NCI-H2171 treated with DMSO at 0.1 percent for 48 hours (cell line): ENCODE measurements at regions not wholly inside any gene's neighbourhood (a gene's known extent, or its start where the extent isn't known, plus 50 kb on each side); places are given as distances from the start of the nearest gene placed in this dataset.
A peak's percentile ranks its signal among the peaks of the same experiment; 100 is the strongest.

ENCODE experiments used
- DNase-seq: peaks from one replicate; lab custom pipeline; 2025; lab: John Stamatoyannopoulos, UW

DNA sequence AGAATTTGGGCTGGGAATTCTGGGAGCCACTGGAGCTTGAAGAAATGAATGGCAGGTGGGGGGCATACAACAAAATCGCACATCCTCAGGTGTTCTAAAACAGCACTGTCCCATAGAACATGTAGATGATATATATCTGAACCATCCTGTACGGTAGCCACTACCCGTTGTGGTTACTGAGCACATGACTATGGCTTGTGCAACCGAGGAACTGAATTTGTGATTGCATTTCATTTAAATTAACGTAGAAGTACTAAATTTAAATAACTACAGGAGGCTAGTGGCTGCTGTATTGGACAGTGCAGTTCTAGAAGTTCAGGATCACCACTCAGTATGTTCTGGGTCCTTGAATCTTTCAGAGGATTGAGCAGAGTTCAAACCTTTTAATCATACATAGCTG, 172.4 kb downstream of the PHETA1 start:
- no peak for DNase-seq

DNA sequence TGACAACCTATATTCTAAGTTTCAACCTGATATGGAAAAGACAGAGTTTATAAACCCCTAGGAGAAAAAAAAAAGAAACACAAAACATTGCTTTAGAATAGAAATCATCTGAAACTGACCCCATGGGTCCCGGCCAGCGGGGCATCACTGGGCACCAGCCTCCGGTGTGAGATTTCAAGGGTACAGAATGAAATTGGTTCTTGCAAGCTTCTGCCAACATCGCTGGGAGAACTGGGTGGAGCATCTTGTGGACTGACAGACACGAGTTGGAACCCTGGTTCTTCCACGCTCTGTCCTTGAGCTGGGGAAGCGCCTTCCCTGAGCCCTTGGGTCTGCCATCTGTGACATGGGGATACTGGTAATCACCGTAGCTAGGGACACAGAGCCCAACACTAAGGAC, 173.6 kb downstream of the PHETA1 start:
- no peak for DNase-seq

GRCh38 chr12:111194703-111195051, 174.2 kb downstream of the PHETA1 start:
- DNase-seq: no peak

- no peak for DNase-seq
These were observed 174.8 kb downstream of the PHETA1 start for GRCh38 chr12:111193977-111194702.

- no peak for DNase-seq
These were observed 175.4 kb downstream of the PHETA1 start for GRCh38 chr12:111193496-111193895.

DNA sequence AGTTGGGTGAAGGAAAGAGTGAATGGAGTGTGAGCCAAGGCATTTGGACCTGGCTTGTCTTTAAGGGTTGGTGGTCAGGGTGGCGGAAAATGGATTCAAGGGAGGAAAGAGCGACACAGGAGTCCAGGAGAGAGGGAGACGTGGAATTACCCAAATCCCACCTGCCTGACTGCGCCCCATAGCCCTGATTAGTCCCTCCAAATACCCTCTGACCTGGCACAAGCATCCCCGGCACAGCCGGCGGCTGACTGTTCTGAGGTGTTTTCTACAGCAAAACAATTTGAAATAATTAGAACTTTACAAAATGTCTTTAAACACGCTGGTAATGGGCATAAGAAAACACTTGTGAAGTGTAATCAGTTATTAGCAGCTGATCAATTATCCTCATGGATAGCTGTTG, 175.8 kb downstream of the PHETA1 start:
- no peak for DNase-seq

DNA sequence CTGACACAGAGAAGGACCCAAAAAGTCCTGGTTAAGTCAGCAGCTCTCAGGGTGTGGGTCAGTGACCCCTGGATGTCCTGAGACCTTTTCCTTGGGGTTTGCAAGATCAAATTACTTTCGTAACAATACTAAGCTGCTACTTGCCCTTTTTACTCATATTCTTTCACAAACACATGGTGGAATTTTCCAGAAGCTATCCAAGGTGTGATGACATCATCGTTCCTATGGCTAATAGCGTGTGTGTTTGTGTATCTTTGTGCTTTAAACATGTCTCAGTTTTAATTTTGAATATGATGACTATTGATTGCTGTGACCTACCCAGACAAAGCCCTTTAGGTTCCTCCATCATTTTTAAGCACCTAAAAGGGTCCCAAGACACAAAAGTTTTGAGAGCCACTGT, 176.2 kb downstream of the PHETA1 start:
- DNase-seq: no peak

DNA sequence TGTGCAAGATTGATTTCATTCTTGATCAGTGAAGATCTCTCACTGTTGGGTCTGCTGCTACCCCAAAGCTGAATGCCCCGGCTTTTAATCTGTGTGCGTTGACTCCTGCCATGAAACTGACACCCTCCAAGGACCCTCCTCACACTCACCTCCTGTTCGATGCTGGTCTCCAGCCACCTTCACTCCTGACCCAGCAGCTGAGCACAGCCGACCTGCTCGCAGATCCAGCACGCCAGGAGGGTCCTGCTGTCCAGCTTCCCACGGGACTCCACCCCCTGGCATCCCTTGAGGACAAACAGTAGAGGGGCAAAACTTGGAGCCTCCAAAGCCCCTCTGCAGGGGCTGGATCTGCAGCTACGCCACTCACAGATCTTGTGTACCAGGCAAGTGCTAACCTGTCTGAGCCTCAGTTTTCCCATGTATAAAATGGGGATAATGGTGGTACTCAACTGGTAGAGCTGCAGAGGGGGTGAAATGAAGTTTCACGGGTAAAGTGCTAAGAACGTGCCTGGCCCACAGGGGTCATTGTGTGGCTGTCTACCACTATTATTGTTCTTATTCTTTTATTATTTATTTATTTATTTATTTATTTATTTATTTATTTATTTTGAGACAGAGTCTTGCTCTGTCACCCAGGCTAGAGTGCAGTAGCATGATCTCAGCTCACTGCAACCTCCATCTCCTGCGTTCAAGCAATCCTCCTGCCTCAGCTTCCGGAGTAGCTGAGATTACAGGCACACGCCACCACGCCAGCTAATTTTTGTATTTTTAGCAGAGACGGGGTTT, 178.0 kb downstream of the PHETA1 start:
- no peak for DNase-seq

DNA sequence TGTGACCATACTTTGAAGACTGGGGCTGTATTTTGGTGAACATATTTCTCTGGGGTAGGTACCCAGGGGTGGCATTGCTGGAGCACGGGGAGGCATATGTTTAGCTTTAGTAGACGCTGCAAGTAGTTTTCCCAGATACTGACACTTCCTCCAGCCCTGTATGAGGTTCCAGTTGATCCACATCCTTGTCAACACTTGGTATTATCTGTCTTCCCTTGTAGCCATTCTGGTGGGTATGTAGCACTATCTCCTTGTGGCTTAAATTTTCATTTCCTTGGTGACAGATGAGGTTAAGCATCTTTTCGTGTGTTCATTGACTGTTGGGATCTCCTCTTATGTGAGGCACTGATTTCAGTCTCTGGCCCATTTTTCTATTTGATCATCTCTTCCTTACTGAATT, 179.1 kb downstream of the PHETA1 start:
- no peak for DNase-seq

DNA sequence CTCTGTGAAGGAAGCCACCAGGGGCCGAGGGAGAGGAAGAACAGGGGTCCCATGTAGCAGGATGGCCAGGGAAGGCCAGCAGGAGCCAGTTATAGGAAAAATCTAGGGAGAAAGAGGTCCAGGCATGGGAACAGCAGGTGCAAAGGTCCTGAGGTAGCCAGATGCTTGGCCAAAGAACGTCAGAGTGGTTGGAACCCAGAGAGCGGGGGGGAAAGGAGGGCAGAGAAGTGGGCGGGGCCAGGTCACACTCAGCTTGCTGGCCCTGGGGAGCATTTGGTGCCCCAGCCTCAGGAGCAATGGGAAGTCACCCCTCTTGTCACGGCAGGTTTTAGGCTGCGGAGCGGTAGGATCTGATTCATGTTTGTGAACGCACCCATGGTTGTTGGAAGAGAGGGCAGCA, 180.5 kb downstream of the PHETA1 start:
- DNase-seq: no peak

GRCh38 chr12:111186347-111186746, 182.5 kb downstream of the PHETA1 start:
- no peak for DNase-seq

DNA sequence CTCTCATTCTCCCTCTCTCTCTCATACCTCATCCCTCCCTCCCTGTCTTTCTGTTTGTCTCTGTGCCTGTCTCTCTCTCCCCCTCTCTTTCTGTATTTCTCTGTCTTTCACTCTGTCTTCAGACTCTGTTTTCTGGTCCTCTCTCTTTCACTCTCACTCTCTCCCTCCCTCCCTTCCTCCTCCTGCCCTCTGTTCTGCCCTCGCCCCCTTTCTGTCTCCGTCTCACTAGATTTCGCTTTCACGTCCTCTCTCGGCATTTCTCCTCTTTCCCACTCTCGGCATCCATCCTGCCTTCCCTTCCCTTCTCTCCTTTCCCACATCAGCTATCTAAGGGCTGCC, 183.0 kb downstream of the PHETA1 start:
- DNase-seq: no peak

DNA sequence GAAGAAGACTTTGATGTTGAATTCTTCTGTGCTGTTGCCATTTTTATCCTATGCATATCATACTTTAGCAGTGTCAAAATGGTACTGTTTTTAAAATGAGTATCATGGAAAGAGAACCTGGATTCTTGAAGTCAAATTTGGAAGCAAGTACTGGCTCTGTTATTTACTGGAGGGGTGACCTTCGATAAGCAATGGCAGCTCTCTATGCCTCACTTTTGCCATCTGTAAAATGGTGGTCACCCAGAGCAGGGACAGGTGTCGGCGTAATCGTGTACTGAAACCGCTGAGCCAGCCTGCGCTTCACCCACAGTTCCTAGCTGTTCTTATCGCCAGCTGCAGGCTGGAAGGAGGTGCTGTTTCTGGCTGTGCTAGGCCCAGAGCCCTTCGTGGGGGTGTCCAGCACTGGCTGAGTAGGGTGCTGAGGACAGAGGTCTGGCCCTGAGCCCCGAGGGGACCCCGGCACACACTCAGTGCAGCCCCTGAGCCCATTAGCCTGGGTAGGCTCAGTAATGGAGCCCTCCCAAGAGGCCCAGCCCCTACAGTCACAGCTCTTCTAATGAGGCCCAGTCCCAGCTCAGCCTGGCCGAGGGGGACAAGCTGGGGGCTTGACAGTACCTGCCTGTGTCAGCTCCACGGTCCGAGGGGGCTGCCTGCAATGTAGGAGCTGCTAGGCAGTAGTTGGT, 183.5 kb downstream of the PHETA1 start:
- DNase-seq: no peak

GRCh38 chr12:111184161-111184560, 184.7 kb downstream of the PHETA1 start:
- DNase-seq: no peak

DNA sequence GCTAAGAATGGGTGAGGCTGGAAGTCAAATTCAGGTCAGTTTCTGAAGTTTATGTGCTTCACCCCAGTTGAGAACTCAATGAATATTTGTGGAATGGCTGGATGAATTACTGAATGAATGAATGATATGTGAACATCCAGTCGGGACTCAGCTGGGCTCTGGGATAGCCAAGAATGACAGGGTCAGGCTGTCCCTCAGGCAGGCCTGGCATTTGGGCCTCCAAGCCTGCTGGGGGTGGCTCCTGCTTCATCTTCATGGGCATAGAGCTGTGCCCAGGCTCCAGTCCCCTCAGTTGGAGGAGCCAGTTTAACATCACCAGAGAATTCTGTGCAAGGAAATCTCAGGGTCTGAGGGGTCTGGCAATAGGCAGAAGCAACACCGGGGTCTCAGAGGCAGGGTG, 185.8 kb downstream of the PHETA1 start:
- no peak for DNase-seq

GRCh38 chr12:111182382-111182781, 186.5 kb downstream of the PHETA1 start:
- DNase-seq: peak; percentile 61

DNA sequence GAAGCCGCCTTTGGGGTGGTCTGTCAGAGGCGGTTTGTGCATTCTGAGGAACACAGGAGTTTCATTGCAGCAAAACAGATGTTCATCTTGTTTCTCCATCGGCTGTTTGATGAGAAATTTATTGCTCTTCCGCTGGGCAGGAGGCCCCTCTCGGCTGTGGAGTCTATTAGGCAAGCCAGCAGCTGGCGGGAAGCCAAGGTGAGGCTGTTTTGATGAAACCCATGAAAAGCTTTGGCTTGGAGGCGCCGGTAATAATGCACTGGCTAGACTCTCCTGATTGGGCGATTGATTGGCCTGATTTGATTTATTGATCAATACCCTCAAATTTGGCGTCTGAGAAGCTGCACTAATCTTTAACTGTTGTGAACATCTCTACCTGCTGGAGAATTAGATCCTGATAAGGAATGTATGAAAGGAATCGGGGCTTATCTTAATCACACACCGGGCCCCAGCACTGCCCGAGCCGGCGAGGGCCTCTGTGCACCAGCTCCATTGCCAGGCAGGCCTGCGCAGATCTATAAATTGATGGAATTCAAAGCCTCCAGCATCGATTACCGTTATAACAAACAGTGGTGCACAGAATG, 187.7 kb downstream of the PHETA1 start:
- DNase-seq: peak; percentile 95

DNA sequence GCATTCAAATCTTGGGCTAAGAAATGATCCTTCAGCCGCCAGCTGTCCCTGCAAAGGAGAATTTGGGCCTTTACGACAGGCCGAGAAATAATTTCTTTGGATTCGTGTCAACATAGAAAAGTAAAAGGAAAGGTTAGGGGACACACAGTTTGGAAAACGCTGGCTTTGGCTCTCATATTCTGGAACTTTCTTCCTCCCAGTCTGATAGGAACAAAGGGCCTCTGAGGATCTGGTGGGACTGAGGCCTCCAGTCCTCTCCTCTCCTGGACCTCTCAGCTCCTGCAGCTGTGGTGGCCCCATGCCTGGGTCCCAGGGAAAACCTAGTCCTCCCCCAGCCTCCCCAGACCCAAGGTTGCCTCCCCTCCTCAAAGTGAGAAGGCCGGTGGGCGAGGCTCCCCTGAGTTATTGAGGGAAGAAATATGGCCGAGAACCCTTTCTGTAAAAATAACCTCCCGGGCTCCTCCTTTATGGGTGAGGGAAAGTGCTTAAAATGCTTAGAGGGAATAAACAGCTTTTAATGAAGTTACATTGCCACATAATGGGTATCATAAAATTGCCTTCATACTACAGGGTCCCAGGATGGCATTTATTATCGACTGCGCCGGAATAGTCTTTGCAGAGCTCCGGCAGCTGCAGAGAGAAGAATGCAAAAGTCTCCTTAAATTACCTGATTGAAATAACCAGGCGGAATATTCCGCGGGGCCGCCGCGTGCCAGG, 188.3 kb downstream of the PHETA1 start:
- DNase-seq: no peak

- DNase-seq: no peak
These were observed 190.5 kb downstream of the PHETA1 start for GRCh38 chr12:111178181-111179081.

DNA sequence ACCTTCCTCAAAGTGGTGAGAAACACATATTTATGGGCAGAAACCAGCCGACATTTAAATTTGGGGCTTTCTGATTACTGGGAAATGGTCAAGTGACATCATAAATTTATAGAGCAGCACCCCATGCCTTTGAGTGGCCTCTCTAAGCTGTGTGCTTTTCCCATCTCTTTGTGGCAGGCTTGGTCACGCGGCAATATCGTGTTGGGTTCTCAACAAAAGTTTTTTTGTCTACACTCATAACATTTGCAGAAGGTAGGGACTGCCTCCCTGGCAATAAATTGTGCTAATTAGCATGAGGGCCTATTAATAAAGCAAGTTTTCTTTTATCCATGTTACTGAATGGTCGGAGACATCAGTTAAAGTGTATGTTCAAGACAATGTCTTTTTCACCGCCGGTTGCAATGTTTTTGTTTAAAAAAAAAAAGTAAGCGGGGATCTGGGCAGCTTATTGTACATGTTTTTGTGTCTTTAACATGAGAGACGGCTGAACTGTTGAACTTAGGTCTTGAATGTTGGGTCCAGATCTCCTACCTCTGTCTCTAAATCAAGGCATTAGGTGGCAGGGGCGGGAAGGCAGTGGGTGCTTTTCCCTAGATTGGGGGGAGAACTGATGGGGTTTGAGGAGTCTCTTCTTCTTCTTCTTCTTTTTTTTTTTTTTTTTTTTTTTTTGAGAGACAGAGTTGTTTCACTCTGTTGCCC, 193.3 kb downstream of the PHETA1 start:
- no peak for DNase-seq

- no peak for DNase-seq
These were observed 193.9 kb downstream of the PHETA1 start for GRCh38 chr12:111174961-111175345.
